ENCODE measurements at regions not wholly inside any gene's neighbourhood (a gene's known extent, or its start where the extent isn't known, plus 50 kb on each side); places are given as distances from the start of the nearest gene placed in this dataset.

DNA sequence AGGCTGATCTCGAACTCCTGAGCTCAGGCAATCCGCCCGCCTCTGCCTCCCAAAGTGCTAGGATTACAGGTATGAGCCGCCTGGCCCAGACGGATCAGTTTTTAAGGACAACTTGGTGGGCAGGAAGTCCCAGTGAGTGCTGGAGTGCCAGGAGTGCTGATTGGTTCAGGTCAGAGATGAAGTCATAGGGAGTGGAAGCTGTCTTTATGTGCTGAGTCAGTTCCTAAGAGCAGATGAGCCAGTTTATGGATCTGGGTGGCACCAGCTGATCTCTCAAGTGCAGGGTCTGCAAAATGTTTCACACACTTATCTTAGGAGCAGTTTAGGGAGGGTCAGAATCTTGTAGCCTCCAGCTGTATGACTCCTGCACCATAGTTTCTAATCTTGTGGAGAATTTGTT is 292.1 kb upstream of the ELAVL2 start:
- Mint-ChIP-seq H3K4me3 (no peak overlapping the region), H3K27ac (no peak overlapping the region), H3K4me1 (no peaks in the 10 kb centered on the region), H3K9me3 (ENCODE audit: insufficient read depth) (no peaks in the 10 kb centered on the region), H3K27me3 (no peaks in the 10 kb centered on the region)
- DNase-seq = no peak
- no peak overlapping the region for H3K4me2 ChIP-seq (replicated peaks; ENCODE audit: low read depth, low read length, poor library complexity, severe bottlenecking)
- no peaks in the 10 kb centered on the region for H3K4me1 ChIP-seq (ENCODE audit: control insufficient read depth in 2 of 2, insufficient read depth in 2 of 2, low read length in 2 of 2)
- H4K20me1 ChIP-seq (ENCODE audit: control insufficient read depth, insufficient read depth, low read length, poor library complexity, severe bottlenecking) = no peaks in the 10 kb centered on the region
- H3K79me2 ChIP-seq (ENCODE audit: control insufficient read depth, insufficient read depth, low read length) = no peaks in the 10 kb centered on the region
- ATAC-seq (ENCODE audit: low read depth) = no peak
- H3K4me3 ChIP-seq (ENCODE audit: control extremely low read depth in 1 of 5, extremely low read depth in 1 of 5, insufficient read depth in 1 of 5, low read depth in 2 of 5, low read length in 4 of 5) = no peak overlapping the region
- TF ChIP-seq EZH2 (IDR thresholded peaks at IDR 0.05; ENCODE audit: borderline replicate concordance, insufficient read depth, low read depth, low read length, poor library complexity, severe bottlenecking) = no peak
- no peak overlapping the region for H3K27ac ChIP-seq (ENCODE audit: low read length in 2 of 2)
- 91% methylated on average over 5 of the region's 5 CpGs for WGBS (ENCODE audit: insufficient coverage)
- intact Hi-C loops (cut with micrococcal nuclease) = no loop called here
- H3K27me3 ChIP-seq (replicated peaks in 1 of 4; ENCODE audit: control extremely low read depth in 1 of 4, control insufficient read depth in 3 of 4, insufficient read depth in 4 of 4, low read length in 3 of 4) = no peaks in the 10 kb centered on the region
- no peak overlapping the region for H2AFZ ChIP-seq (ENCODE audit: insufficient read depth, low read depth, low read length, poor library complexity, severe bottlenecking)
- ChIA-PET POLR2A (no interaction called here), CTCF (no interaction called here)
- H3K9ac ChIP-seq (ENCODE audit: low read length) = no peak overlapping the region
- peaks cover 0 to 4% (median 0%) of the 10 kb centered on the region in 3 donors for H3K9me3 ChIP-seq (ENCODE audit: control extremely low read depth in 1 of 3, control insufficient read depth in 2 of 3, insufficient read depth in 1 of 3, low read length in 2 of 3)
- no peaks in the 10 kb centered on the region for H3K36me3 ChIP-seq (replicated peaks in 1 of 2; ENCODE audit: control extremely low read depth in 1 of 2, control insufficient read depth in 1 of 2, extremely low read depth in 1 of 2, insufficient read depth in 2 of 2, low read length in 1 of 2)

DNA sequence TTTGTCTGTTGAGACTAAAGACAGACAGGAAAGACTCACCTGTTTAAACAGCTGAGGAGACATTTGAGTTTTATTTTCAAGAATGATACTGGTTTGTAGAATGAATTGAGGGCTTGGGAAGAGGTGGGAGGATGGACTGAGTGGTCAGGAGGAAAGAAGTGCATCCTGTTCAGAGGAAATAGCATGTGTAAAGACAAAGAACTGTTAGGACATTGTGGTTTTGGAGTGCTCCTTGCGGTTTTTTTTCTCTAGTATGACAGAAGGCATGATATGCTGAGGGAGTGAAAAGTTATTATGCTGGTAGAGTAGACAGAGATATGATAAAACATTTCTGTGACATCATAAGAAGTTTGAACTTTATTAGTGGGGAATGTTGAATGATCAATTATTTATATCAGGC is 270.7 kb upstream of the ELAVL2 start:
- no peak for DNase-seq
- Histone ChIP-seq H3K4me1 (ENCODE audit: control insufficient read depth in 2 of 2, insufficient read depth in 2 of 2, low read length in 2 of 2) (no peaks in the 10 kb centered on the region), H4K20me1 (ENCODE audit: control insufficient read depth, insufficient read depth, low read length, poor library complexity, severe bottlenecking) (no peaks in the 10 kb centered on the region), H3K27me3 (replicated peaks in 1 of 4; ENCODE audit: control extremely low read depth in 1 of 4, control insufficient read depth in 3 of 4, insufficient read depth in 4 of 4, low read length in 3 of 4) (no peaks in the 10 kb centered on the region), H3K4me2 (replicated peaks; ENCODE audit: low read depth, low read length, poor library complexity, severe bottlenecking) (no peak overlapping the region), H3K9ac (ENCODE audit: low read length) (no peak overlapping the region), H3K36me3 (replicated peaks in 1 of 2; ENCODE audit: control extremely low read depth in 1 of 2, control insufficient read depth in 1 of 2, extremely low read depth in 1 of 2, insufficient read depth in 2 of 2, low read length in 1 of 2) (no peaks in the 10 kb centered on the region), H2AFZ (ENCODE audit: insufficient read depth, low read depth, low read length, poor library complexity, severe bottlenecking) (no peak overlapping the region), H3K27ac (ENCODE audit: low read length in 2 of 2) (no peak overlapping the region), H3K4me3 (ENCODE audit: control extremely low read depth in 1 of 5, extremely low read depth in 1 of 5, insufficient read depth in 1 of 5, low read depth in 2 of 5, low read length in 4 of 5) (no peak overlapping the region), H3K9me3 (ENCODE audit: control extremely low read depth in 1 of 3, control insufficient read depth in 2 of 3, insufficient read depth in 1 of 3, low read length in 2 of 3) (peaks cover 0 to 4% (median 0%) of the 10 kb centered on the region in 3 donors), H3K79me2 (ENCODE audit: control insufficient read depth, insufficient read depth, low read length) (no peaks in the 10 kb centered on the region)
- H3K4me3 Mint-ChIP-seq = no peak overlapping the region
- no peaks in the 10 kb centered on the region for H3K27me3 Mint-ChIP-seq
- ATAC-seq (ENCODE audit: low read depth) = no peak
- H3K4me1 Mint-ChIP-seq = no peaks in the 10 kb centered on the region
- ChIA-PET POLR2A (no interaction called here), CTCF (no interaction called here)
- H3K9me3 Mint-ChIP-seq (ENCODE audit: insufficient read depth) = peaks cover 4% of the 10 kb centered on the region
- WGBS (ENCODE audit: insufficient coverage) = 100% methylated on average over 1 of the region's 1 CpG
- H3K27ac Mint-ChIP-seq = no peak overlapping the region
- TF ChIP-seq EZH2 (IDR thresholded peaks at IDR 0.05; ENCODE audit: borderline replicate concordance, insufficient read depth, low read depth, low read length, poor library complexity, severe bottlenecking) = no peak
- TF ChIP-seq, protein P1, sequence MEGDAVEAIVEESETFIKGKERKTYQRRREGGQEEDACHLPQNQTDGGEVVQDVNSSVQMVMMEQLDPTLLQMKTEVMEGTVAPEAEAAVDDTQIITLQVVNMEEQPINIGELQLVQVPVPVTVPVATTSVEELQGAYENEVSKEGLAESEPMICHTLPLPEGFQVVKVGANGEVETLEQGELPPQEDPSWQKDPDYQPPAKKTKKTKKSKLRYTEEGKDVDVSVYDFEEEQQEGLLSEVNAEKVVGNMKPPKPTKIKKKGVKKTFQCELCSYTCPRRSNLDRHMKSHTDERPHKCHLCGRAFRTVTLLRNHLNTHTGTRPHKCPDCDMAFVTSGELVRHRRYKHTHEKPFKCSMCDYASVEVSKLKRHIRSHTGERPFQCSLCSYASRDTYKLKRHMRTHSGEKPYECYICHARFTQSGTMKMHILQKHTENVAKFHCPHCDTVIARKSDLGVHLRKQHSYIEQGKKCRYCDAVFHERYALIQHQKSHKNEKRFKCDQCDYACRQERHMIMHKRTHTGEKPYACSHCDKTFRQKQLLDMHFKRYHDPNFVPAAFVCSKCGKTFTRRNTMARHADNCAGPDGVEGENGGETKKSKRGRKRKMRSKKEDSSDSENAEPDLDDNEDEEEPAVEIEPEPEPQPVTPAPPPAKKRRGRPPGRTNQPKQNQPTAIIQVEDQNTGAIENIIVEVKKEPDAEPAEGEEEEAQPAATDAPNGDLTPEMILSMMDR (IDR thresholded peaks at IDR 0.05) = no peak
- intact Hi-C loops (cut with micrococcal nuclease) = no loop called here
